Spleen (tissue), 7 donors: ENCODE measurements at regions not wholly inside any gene's neighbourhood (a gene's known extent, or its start where the extent isn't known, plus 50 kb on each side); places are given as distances from the start of the nearest gene placed in this dataset.

Source experiments
- POLR2A ChIP-seq, 3 donors: fragments of 450-650 bp; IDR thresholded peaks; one replicate each; pipeline ENCODE4 v1.5.1; 2017; ENCODE audit warnings: antibody characterized with exemption in 3 of 3, mild to moderate bottlenecking in 1 of 3
- POLR2AphosphoS5 ChIP-seq, 3 donors: sonication (generic); formaldehyde crosslinking; IDR thresholded peaks; one replicate each; pipeline ENCODE4 v1.5.1; 2017; ENCODE audit warnings: antibody characterized with exemption in 3 of 3
- TF ChIP-seq, protein P1 (sequence below), 11 experiments: fragments of 200-600 bp in 7 of 11; fragments of 450-650 bp in 4 of 11; sonication (generic) in 4 of 11; IDR thresholded peaks in 8 of 11; conservative IDR thresholded peaks in 3 of 11; 1 replicate in 7 of 11; 2 replicates in 4 of 11; pipeline versions ENCODE4 v1.4.0 to v1.8.0; 2016 to 2021; ENCODE audit warnings: antibody characterized with exemption in 11 of 11, inconsistent platforms in 4 of 11, mild to moderate bottlenecking in 1 of 11
- donor health status: DM: no; HTN: no; CAD: no; lungs with moderate emphysema.
- donor health status: DM: no; HTN: no; CAD: no.
- donor health status: DM: no; HTN: no; CAD: no.

DNA sequence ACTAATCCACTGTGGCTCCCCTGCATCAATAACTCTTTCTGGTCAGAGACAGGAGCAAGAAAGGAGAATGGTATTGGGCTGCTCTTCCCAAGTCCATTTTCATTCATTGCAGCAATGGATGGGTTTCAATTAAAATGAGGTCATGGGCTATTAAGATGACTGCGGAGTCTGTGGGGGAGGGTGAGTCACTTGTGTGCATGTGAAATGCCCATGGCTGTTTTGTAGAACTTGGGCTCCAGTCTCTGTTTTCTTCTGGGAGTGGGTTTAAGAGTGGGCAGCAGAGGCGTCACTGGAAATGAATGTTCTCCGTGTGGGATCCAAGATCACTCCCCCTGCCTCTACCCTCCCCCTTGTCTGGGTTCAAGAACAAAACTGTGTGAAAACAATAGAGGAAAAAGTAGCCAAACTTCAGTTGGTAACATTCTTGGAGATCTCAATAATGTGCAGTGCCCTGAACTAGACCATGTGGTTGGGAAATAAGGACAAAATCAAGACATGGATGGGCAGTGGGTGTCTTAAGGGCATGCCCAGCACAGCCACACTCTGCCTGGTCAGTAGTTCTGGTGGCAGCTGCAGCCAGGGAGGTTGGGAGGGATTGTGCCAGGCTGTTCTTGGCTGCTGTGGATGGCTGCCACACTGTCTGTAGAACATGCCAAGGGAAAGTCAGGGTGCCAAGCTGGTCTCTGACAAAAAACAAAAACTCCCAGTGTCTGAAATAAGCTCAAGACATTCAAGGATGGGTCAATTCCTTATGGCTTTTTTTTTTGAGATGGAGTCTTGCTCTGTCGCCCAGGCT is 68.2 kb upstream of the CXCR4 start:
- TF ChIP-seq POLR2A (IDR thresholded peaks at IDR 0.05), result no peak
- TF ChIP-seq, protein P1, sequence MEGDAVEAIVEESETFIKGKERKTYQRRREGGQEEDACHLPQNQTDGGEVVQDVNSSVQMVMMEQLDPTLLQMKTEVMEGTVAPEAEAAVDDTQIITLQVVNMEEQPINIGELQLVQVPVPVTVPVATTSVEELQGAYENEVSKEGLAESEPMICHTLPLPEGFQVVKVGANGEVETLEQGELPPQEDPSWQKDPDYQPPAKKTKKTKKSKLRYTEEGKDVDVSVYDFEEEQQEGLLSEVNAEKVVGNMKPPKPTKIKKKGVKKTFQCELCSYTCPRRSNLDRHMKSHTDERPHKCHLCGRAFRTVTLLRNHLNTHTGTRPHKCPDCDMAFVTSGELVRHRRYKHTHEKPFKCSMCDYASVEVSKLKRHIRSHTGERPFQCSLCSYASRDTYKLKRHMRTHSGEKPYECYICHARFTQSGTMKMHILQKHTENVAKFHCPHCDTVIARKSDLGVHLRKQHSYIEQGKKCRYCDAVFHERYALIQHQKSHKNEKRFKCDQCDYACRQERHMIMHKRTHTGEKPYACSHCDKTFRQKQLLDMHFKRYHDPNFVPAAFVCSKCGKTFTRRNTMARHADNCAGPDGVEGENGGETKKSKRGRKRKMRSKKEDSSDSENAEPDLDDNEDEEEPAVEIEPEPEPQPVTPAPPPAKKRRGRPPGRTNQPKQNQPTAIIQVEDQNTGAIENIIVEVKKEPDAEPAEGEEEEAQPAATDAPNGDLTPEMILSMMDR (IDR thresholded peaks at IDR 0.05 in 8 of 11, conservative IDR thresholded peaks at IDR 0.05 in 3 of 11), result no peak
- TF ChIP-seq POLR2AphosphoS5 (IDR thresholded peaks at IDR 0.05), result no peak
